Stimulated activated CD8-positive, alpha-beta memory T cell treated with anti-CD3 and anti-CD28 coated beads, Interleukin-7, amount 100 ng/mL, for 24 hours (primary cell): ENCODE measurements at regions not wholly inside any gene's neighbourhood (a gene's known extent, or its start where the extent isn't known, plus 50 kb on each side); places are given as distances from the start of the nearest gene placed in this dataset.

Experiments
- DNase-seq: peaks from one replicate; pipeline ENCODE4 v3.0.0-alpha.2; 2020; ENCODE audit warnings: low read depth

GRCh38 chr11:81032906-81033305 is 1592.1 kb upstream of the TENM4 start:
- no peak for DNase-seq

DNA sequence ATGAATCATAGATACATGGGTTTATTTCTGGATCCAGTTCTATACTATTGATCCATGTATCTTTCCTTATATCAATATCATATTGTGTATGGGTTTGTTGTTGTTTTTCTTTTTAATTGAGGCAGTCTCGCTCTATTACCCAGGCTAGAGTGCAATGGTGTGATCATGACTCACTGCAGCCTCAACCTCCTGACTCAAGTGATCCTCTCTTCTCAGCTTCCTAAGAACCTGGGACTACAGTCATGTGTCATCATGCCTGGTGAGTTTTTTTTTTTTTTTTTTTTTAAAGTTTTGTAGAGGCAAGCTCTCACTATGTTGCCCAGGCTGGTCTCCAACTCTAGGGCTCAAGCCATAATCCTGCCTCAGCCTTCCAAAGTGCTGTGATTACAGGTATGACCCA is 1589.4 kb upstream of the TENM4 start:
- no peak for DNase-seq

GRCh38 chr11:81026032-81026431 is 1585.2 kb upstream of the TENM4 start:
- DNase-seq: no peak

DNA sequence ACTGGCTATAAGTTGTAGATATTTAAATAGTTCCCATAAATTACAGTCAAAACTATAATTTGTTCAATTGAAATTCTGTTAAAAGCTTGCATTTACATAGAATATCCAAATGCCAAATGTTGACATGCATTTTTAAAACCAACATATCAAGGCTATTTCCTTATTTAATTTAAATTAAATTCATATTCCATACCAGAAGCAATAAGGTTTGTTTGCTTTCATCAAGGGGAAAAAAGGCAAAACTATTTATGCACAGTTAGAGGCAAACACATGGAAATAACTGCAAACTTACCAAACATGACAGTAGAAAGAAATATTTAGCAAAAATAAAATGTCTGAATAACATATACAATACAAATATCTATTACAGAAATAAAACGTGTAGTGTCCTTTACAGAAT is 1581.2 kb upstream of the TENM4 start:
- no peak for DNase-seq

GRCh38 chr11:81010631-81011030 is 1569.8 kb upstream of the TENM4 start:
- DNase-seq: no peak

DNA sequence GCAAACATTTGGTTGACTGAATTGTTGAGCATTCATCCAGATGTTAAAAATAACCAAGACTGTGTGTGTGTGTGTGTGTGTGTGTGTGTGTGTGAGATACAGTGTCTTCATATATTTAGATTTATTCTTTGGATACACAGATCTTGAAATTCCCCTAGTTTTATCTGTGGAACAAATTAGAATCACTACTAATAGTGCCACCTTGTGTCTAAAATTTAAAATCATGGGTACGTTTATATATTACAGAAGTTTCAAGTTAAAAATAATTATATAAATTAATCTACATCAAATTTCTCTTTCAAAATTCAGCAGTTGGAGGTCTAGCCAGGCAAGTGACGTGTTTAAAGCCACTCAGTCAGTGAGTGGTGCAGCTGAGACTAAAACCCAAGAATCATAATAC is 1566.2 kb upstream of the TENM4 start:
- no peak for DNase-seq

- no peak for DNase-seq
These were observed 1564.8 kb upstream of the TENM4 start for GRCh38 chr11:81005595-81005994.

- no peak for DNase-seq
These were observed 1563.7 kb upstream of the TENM4 start for GRCh38 chr11:81004576-81004975.

- DNase-seq: no peak
These were observed 1561.5 kb upstream of the TENM4 start for GRCh38 chr11:81002374-81002773.

DNA sequence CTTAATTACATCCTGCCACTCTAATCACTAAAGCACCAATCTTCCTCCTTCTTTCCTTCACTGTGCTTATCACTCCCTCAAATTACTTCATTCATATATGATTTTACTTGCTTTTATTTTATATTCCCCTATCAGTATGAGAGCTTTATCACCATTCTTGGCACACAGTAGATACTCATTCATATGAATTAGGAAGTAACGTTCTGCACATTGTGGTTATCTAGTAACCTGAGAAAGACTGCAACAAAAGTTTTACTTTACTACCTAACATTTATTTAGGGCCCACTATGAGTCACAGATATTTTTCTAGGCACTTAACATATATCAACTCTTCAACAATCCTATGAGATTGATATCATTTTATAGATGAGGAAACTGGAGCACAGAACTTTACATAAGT is 1559.9 kb upstream of the TENM4 start:
- no peak for DNase-seq

GRCh38 chr11:81000334-81000733 is 1559.5 kb upstream of the TENM4 start:
- no peak for DNase-seq

DNA sequence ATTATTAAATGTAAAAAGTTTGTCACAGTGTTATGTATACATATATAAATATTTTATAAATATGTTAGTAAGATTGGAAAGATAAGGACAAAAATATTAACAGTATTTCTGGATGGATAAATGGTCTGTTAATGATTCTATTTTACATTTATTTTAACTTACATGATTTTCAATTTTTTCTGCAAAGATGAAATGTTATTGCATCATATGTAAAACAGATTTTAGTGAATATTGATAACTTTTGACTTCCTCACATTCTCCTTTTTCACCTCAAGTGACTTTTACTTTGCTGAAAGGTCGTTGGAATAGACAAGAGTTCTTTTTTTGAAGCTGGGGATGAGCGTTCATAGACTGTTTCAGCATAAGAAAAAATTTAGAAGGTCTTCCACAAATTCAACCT is 1554.7 kb upstream of the TENM4 start:
- DNase-seq: no peak

DNA sequence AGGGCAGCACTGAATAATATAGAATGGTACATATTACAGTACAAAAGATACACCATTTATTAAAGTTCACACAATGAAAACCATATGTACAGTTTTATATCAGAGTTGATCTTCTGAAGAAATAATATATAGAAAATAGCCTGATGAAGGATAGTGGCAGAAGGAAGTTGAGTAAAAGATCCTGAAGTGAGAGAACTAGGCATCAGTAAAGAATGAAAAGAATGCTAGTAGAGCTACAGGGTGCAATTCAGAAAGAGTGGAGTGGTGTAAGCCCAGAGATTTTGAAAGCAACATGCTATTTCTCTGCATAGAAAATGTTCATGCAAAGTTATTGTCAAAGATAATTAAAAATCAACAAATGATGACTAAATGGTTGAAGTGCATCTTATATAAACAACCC is 1552.7 kb upstream of the TENM4 start:
- no peak for DNase-seq

DNA sequence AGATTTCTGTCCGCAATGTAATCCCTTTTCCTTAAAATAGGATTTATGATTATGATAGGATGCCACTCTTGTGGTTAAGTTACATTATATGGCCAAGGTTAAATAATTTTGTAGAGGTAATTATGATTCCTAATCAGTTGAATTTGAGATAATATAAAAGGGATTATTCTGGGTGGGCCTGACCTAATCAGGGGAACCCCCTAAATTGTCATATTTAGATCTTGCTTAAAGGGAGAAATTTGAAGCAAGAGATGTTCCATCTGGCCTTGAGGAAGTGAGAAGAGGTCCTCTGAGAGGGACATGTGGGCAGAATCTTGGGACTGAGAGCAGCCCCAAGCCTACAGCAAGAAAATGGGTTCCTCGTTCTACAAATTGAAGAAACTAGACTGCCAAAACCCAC is 1550.1 kb upstream of the TENM4 start:
- DNase-seq: no peak

DNA sequence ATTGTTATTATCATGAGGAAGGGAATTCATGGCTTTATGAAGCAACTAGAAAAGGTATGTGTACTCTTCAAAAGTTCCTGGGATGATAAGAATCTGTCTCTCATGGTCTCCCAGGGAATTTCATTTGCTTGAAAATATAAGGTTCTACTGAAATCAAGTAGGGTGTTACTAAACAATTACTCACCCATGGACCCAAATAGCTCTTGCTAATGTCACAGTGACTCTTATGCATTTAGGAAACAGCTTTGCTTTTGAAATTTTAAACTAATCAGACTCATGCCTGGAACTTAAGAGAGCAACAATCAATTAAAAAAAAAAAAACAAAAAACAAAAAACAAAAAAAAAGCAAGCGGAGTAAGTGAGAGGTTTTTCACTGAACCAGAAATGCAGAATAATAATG is 1546.3 kb upstream of the TENM4 start:
- DNase-seq: no peak

- no peak for DNase-seq
These were observed 1545.7 kb upstream of the TENM4 start for GRCh38 chr11:80986421-80987074.

DNA sequence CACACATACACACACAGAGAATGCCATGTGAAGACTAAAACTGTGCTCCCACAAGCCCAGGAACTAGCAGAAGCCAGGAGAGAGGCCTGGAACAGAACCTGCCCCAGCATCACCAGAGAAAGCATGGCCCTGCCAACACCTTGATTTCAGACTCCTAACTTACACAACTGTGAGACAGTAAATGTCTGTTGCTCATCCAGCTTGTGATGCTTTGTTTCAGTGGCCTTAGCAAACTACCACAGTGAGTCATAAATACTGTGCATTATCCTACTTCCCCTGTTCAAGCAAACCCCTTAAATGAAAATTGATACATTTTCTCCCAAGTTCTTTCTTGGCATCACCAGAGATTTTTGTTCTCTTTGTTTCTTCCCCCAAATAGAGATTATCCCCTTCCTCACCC is 1539.4 kb upstream of the TENM4 start:
- DNase-seq: no peak

GRCh38 chr11:80973786-80974185 is 1533.0 kb upstream of the TENM4 start:
- no peak for DNase-seq

GRCh38 chr11:80970037-80970436 is 1529.2 kb upstream of the TENM4 start:
- DNase-seq: no peak

DNA sequence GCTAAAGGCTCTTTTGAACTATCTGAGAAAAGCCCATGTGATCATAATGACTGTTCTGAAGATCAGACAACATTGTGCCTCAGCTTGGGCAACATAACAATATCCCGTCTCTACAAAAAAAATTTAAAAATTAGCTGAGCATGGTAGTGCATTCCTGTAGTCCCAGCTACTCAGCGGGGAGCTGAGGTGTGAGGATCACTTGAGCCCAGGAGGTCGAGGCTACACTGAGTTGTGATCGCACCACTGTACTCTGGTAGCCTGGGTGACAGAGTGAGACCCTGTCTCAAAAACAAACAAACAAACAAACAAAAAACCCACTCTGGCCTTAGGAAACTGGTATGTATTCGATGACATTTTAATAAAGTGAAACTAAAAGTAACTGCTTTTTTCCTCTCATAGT is 1526.8 kb upstream of the TENM4 start:
- no peak for DNase-seq

GRCh38 chr11:80960381-80961029 is 1519.7 kb upstream of the TENM4 start:
- DNase-seq: no peak

GRCh38 chr11:80959751-80960150 is 1518.9 kb upstream of the TENM4 start:
- no peak for DNase-seq

DNA sequence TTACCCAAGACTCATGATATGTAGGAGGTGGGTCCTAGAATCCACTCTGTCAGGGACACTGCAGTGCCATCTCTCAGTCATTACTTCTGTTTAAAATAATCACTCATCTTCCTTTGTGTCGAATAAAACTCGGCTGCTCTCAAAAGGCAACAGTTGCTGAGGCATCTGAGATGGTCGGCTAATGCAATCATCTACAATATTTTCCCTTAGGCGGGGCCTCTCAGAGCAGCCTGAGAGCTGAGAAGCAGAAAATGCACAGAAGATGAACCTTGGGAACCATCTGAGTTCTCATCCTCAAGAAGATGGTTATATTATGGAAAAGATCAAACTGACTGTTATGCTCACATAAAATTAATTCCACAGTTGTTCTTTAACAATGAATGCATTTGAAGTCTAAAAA is 1518.2 kb upstream of the TENM4 start:
- no peak for DNase-seq

GRCh38 chr11:80958361-80958760 is 1517.5 kb upstream of the TENM4 start:
- no peak for DNase-seq
